HepG2 (cell line): ENCODE measurements at regions not wholly inside any gene's neighbourhood (a gene's known extent, or its start where the extent isn't known, plus 50 kb on each side); places are given as distances from the start of the nearest gene placed in this dataset.

Source experiments
- ARID3A ChIP-seq: IDR thresholded peaks from 2 replicates; pipeline ENCODE4 v1.6.1; 2012; ENCODE audit warnings: low read depth, low read length, improper control_type of control experiment
- CTCF ChIP-seq: sonication (generic); formaldehyde crosslinking; IDR thresholded peaks from 2 replicates; pipeline ENCODE4 v1.5.0; 2020; ENCODE audit warnings: mild to moderate bottlenecking, missing genetic modification reagents, moderate library complexity
- DZIP1 ChIP-seq: sonication (generic); formaldehyde crosslinking; IDR thresholded peaks from 2 replicates; pipeline ENCODE4 v1.5.0; 2020; ENCODE audit warnings: mild to moderate bottlenecking, missing genetic modification reagents
- FLYWCH1 ChIP-seq: sonication (generic); formaldehyde crosslinking; IDR thresholded peaks from 2 replicates; pipeline ENCODE4 v1.8.1; 2023; ENCODE audit warnings: mild to moderate bottlenecking, missing genetic modification reagents
- HNRNPH1 ChIP-seq: fragments of 200-400 bp; formaldehyde crosslinking; optimal IDR thresholded peaks from 2 replicates; pipeline ENCODE3; 2017; ENCODE audit warnings: mild to moderate bottlenecking, low read depth, low read length
- HNRNPLL ChIP-seq: fragments of 200-400 bp; formaldehyde crosslinking; IDR thresholded peaks from 2 replicates; pipeline ENCODE4 v1.6.1; 2017; ENCODE audit warnings: mild to moderate bottlenecking, low read depth, low read length; ENCODE audit not compliant: poor library complexity, severe bottlenecking
- LCORL ChIP-seq, 2 experiments: fragments of 450-650 bp in 1 of 2; sonication (generic) in 1 of 2; formaldehyde crosslinking in 1 of 2; IDR thresholded peaks; 2 replicates each; pipeline versions ENCODE4 v1.5.0 to v1.6.1; 2017 to 2020; ENCODE audit warnings: antibody characterized with exemption in 1 of 2, missing genetic modification reagents in 1 of 2
- NKX3-1 ChIP-seq: sonication (generic); formaldehyde crosslinking; IDR thresholded peaks from 2 replicates; pipeline ENCODE4 v1.5.0; 2020; ENCODE audit warnings: missing genetic modification reagents
- PTBP1 ChIP-seq: fragments of 200-400 bp; formaldehyde crosslinking; IDR thresholded peaks from 2 replicates; pipeline ENCODE4 v1.6.1; 2018; ENCODE audit warnings: low read length, low read depth; ENCODE audit not compliant: poor library complexity, severe bottlenecking
- RARG ChIP-seq: sonication (generic); formaldehyde crosslinking; IDR thresholded peaks from 2 replicates; pipeline ENCODE4 v1.4.0; 2020; ENCODE audit warnings: low read depth, mild to moderate bottlenecking, missing genetic modification reagents
- ZBED4 ChIP-seq: sonication (generic); formaldehyde crosslinking; IDR thresholded peaks from 2 replicates; pipeline ENCODE4 v1.4.0; 2020; ENCODE audit warnings: missing genetic modification reagents, borderline replicate concordance
- ZBTB4 ChIP-seq: sonication (generic); formaldehyde crosslinking; IDR thresholded peaks from 2 replicates; pipeline ENCODE4 v1.4.0; 2020; ENCODE audit warnings: missing genetic modification reagents, mild to moderate bottlenecking, borderline replicate concordance
- ZMAT3 ChIP-seq: sonication (generic); formaldehyde crosslinking; conservative IDR thresholded peaks from 2 replicates; pipeline ENCODE4 v1.7.0; 2021; ENCODE audit warnings: missing genetic modification reagents
- ZNF549 ChIP-seq: sonication (generic); formaldehyde crosslinking; IDR thresholded peaks from 2 replicates; pipeline ENCODE4 v1.5.0; 2020; ENCODE audit warnings: missing genetic modification reagents

- TF ChIP-seq ZBED4 (CRISPR knock-in tag) (peak; percentile 70; the same call in 1 of the 2 replicates), NKX3-1 (CRISPR knock-in tag) (no peak), ZMAT3 (CRISPR knock-in tag) (peak; percentile 90), PTBP1 (no peak), DZIP1 (CRISPR knock-in tag) (no peak), HNRNPH1 (no peak), HNRNPLL (no peak), ZBTB4 (CRISPR knock-in tag) (peak; percentile 68; the same call in 1 of the 2 replicates), ZNF549 (no peak), RARG (CRISPR knock-in tag) (no peak), LCORL (IDR thresholded peaks at IDR 0.05) (no peak), LCORL (CRISPR knock-in tag; IDR thresholded peaks at IDR 0.05) (peak; percentile 86), CTCF (CRISPR knock-in tag) (peak; percentile 57), FLYWCH1 (CRISPR knock-in tag) (no peak), ARID3A (peak; percentile 31; the same call in 1 of the 2 replicates)
These were observed 115.1 kb upstream of the JUN start (continued) for GRCh38 chr1:58898739-58899586.
